ELR (cell line): ENCODE measurements at regions not wholly inside any gene's neighbourhood (a gene's known extent, or its start where the extent isn't known, plus 50 kb on each side); places are given as distances from the start of the nearest gene placed in this dataset.

ENCODE experiments used
- DNase-seq: peaks from one replicate; pipeline ENCODE4 v3.0.0-alpha.2; 2015; ENCODE audit warnings: low read depth

GRCh38 chr13:29999492-30000369, 149.3 kb upstream of the UBL3 start:
- no peak for DNase-seq

- no peak for DNase-seq
Measured at GRCh38 chr13:29996316-29996715, 145.9 kb upstream of the UBL3 start.

- DNase-seq, result peak; percentile 11
Measured at GRCh38 chr13:29994911-29995595, 144.6 kb upstream of the UBL3 start.

GRCh38 chr13:29993716-29994488, 143.5 kb upstream of the UBL3 start:
- DNase-seq, result peak; percentile 92

GRCh38 chr13:29993196-29993595, 142.8 kb upstream of the UBL3 start:
- DNase-seq, result peak; percentile 8

GRCh38 chr13:29991343-29991742, 140.9 kb upstream of the UBL3 start:
- peak; percentile 98 for DNase-seq

- DNase-seq, result no peak
Measured at GRCh38 chr13:29987340-29987739, 136.9 kb upstream of the UBL3 start.

GRCh38 chr13:29980339-29980738, 129.9 kb upstream of the UBL3 start:
- no peak for DNase-seq

- DNase-seq, result peak; percentile 56
Measured at GRCh38 chr13:29978211-29978610, 127.8 kb upstream of the UBL3 start.

- peak; percentile 53 for DNase-seq
Measured at GRCh38 chr13:29977476-29978120, 127.2 kb upstream of the UBL3 start.

GRCh38 chr13:29976535-29976934, 126.1 kb upstream of the UBL3 start:
- no peak for DNase-seq

GRCh38 chr13:29975283-29975682, 124.9 kb upstream of the UBL3 start:
- DNase-seq, result no peak

GRCh38 chr13:29969286-29969685, 118.9 kb upstream of the UBL3 start:
- DNase-seq, result peak; percentile 84

GRCh38 chr13:29964181-29964845, 113.9 kb upstream of the UBL3 start:
- no peak for DNase-seq

GRCh38 chr13:29963089-29963488, 112.7 kb upstream of the UBL3 start:
- no peak for DNase-seq

- no peak for DNase-seq
Measured at GRCh38 chr13:29961036-29961670, 110.7 kb upstream of the UBL3 start.

- no peak for DNase-seq
Measured at GRCh38 chr13:29959603-29960002, 109.2 kb upstream of the UBL3 start.

- no peak for DNase-seq
Measured at GRCh38 chr13:29959086-29959485, 108.7 kb upstream of the UBL3 start.

GRCh38 chr13:29958476-29958875, 108.1 kb upstream of the UBL3 start:
- DNase-seq, result no peak

- DNase-seq, result no peak
Measured at GRCh38 chr13:29957320-29957719, 106.9 kb upstream of the UBL3 start.

- no peak for DNase-seq
Measured at GRCh38 chr13:29956853-29957252, 106.4 kb upstream of the UBL3 start.
